HG02678 (cell line): ENCODE measurements at regions not wholly inside any gene's neighbourhood (a gene's known extent, or its start where the extent isn't known, plus 50 kb on each side); places are given as distances from the start of the nearest gene placed in this dataset.

Experiments
- ATAC-seq: cut with Tn5 transposase; IDR thresholded peaks from one replicate; pipeline ENCODE4 v1.9.1; 2021; ENCODE audit warnings: mild to moderate bottlenecking, moderate library complexity; ENCODE audit not compliant: unreplicated experiment

- peak; percentile 67 for ATAC-seq
Measured at GRCh38 chr6:127641905-127642304, 64.9 kb downstream of the C6orf58 start.
